Right ventricle myocardium inferior (tissue), 1 donor: ENCODE measurements at regions not wholly inside any gene's neighbourhood (a gene's known extent, or its start where the extent isn't known, plus 50 kb on each side); places are given as distances from the start of the nearest gene placed in this dataset.
"Not testable (repeated sequence)": the region's sequence is repeated elsewhere in the genome, so short reads cannot be mapped to it uniquely, and the experiment has no call there.

Experiments used
- ATAC-seq: fragments of 200-7000 bp; cut with Tn5 transposase; one replicate; pipeline ENCODE4 v1.9.1; 2020; ENCODE audit warnings: mild to moderate bottlenecking, moderate library complexity
- DNase-seq: peaks from one replicate; pipeline ENCODE4 v3.0.0; 2021; ENCODE audit errors: missing footprints
- intact Hi-C: fragments of 100-400 bp; cut with DNase I; formaldehyde crosslinking; loops from one replicate; pipeline ENCODE4 v1.11.0; 2022
- donor health status: DM: no; HTN: yes; CAD: no; lungs with severe emphysema.

GRCh38 chrX:73987166-73987565, 134.7 kb upstream of the XIST start:
- intact Hi-C loops: no loop called here
- no peak for ATAC-seq
- DNase-seq: no peak

DNA sequence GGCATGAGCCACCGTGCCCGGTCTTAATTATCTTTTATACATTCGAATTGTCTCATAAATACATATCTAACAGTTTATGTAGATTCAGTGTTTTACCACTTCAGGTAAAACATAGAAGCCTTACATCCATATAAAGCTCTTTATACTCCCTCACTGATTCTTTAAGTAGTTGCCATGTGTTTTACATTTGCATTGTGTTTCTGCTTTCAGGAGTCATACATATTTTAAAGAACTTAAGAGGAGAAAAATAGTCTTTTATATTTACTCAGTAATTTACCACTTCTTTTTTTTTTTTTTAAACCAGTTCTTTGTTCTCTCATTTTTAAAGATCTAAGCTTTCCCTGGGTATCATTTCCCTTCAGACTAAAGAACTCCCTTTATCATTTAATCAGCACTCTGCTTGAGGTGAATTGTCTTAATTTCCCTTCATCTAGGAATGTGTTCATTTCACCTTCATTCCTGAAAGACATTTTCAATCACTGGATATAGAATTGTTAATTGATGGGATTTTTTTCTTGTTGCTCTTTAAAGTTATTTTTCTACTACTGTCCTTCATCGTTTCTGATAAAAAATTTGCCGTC, 127.1 kb upstream of the XIST start:
- DNase-seq (no peak), ATAC-seq (no peak)
- intact Hi-C loops: no loop called here

GRCh38 chrX:73977542-73978169, 125.1 kb upstream of the XIST start:
- ATAC-seq (no peak), DNase-seq (no peak)
- intact Hi-C loops: no loop called here

DNA sequence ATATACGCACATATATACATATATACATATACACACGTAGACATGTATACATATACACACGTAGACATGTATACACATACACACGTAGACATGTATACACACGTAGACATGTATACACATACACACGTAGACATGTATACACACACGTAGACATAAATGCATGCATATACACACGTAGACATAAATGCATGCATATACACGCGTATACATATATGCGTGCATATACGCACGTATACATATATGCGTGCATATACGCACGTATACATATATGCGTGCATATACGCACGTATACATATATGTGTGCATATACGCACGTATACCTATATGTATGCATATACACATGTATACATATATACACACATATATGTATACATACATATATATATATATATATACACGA, 114.9 kb upstream of the XIST start:
- DNase-seq, ATAC-seq, intact Hi-C loops: not testable (repeated sequence)

DNA sequence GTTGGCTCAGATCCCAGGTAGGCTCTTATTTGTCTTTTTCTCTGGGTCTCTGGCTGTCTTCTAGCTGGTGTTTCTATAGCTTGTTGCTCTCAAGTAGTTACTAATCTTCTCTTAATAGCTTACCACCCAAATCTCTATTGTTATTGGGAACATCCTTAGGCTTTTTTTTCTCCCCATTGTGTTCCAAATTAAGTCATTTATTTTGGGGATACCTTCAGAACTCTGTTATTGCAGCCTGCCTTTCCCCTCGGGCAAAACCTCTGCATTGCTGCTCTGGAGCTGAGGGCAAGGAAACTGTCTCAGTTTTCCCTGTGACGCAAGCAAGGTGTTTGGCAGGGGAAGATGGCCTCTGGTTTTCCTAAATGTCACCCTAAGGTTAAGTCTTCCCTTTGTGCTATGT, 113.3 kb upstream of the XIST start:
- DNase-seq: no peak
- intact Hi-C loops: no loop called here

DNA sequence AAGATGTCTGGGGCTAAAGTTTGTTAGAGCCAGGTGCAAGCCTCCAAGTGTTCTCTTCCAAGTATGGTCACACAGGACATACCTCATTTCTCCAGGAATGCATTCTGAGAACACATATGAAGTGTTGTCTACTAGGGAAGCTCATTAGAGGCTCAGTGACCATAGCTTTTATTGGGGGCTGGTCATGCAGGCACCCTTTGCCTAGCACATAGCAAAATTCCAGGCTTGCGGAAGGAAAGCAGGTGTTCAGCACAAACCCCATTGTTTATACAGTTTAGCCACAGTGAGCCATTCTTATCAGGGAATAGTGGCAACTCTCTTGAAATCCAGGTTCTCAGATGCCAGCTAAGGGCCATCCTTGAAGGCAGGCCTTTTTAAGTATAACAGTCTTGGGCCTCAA, 112.1 kb upstream of the XIST start:
- intact Hi-C loops: no loop called here
- no peak for ATAC-seq

More for the DNA sequence above, 113.3 kb upstream of the XIST start:
- no peak for ATAC-seq

GRCh38 chrX:73963682-73964081, 111.2 kb upstream of the XIST start:
- no peak for DNase-seq
- peak; percentile 72 for ATAC-seq
- intact Hi-C loops: no loop called here

More for the DNA sequence above, 112.1 kb upstream of the XIST start:
- no peak for DNase-seq

DNA sequence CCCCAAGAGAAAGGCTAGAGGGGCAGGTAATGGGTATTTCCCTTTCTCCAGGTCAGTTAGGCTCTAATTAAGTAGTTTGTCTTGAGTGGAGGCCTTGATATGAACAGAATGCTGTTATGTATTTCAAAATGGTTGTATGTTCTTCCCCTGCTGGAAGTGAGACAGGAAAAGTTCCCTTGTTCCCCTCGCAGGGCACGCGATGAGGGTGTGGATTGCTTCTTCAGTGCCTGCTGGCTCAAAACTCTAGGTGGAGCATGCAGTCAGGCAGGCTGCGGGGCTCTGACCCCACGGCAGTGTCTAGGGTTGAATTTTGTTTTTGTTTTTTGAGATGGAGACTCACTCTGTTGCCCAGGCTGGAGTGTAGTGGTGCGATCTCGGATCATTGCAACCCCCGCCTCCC, 110.4 kb upstream of the XIST start:
- intact Hi-C loops: no loop called here

GRCh38 chrX:73961867-73962266, 109.4 kb upstream of the XIST start:
- intact Hi-C loops, DNase-seq, ATAC-seq: not testable (repeated sequence)

More for the DNA sequence above, 110.4 kb upstream of the XIST start:
- DNase-seq (no peak), ATAC-seq (no peak)

DNA sequence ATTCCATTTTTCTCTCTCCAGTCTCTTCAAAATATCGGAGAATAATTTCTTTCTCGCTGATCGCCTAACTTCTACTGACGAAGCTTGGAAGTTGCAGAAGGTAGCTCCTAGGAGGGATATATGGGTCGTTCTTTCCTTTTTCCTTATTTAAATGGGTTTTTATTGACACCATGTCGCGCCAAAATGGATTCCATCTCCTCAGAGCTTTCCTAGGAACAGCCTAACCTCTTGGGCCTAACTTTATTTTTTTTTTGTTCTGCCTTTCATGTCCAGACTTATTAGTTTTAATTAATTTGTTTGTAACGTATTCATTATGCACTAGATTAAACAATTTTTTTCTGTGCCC, 92.0 kb upstream of the XIST start:
- DNase-seq (no peak), ATAC-seq (no peak)
- intact Hi-C loops: no loop called here

DNA sequence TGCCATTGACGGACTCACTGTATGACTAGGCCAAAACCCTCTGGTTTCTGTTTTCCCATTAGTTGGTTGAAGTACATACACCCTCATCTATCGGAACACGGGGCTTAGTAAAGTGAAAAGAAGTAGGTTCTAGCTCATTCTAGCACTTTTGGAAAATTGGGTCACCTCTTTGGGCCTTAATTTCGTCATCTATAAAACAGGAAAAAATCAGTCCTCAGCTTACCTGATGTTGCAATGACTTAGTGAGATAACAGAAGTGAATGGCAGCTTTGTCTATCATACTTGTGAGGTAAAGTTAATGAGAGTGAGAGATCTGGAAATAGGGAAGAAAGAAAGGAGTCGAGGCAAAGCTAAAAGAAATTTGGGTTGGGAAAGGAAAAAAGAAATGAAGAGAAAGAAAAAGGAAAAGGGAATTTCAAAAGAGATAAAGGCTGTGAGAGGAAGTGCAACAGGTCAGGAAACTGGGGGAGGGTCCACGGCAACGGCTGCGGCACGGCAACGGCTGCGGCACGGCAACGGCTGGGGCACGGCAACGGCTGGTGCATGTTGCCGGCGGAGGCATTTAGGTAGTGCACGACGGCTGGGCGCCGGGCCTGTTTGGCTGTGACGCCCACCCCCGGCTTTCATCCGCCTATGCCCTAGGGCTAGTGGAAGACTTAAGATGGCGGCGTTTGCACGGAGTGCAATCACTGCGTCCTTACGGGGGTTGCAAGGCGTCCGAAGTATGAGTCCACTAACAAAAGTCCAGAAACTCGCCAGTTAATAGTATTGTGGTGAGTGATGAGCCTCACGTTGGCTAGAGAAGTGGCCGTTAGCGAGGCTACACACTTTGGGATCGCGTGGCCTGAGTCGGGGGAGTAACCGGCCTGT, 91.4 kb upstream of the XIST start:
- ATAC-seq (peak; percentile 100), DNase-seq (peak; percentile 90)
- intact Hi-C loops: no loop called here

DNA sequence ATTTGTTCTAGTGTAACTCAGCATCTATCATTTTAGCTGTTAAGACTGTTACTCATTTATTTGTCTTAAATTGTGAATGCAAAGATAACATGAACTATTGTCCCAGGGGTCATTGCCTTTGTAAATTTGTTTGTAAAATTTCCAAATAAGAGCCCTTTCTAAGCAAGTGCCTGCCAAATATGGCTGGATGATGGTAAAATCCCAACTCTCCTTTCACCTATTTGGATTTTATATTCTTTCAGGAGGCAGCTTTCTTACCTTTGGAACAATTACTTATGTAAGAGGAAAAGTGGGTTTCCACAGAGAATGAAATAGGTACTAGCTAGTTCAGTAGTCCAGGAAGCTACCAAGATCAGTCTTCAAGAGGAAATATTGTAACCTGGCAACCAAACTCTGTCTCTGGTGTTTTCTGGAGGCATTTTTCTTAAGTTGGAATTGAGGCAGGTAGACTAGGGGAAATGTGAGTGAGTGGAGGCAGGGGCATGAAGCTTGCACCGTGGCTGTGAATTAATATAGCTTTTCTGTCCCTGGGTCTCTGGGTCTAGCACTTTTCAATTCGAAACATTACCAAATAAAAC, 88.5 kb upstream of the XIST start:
- DNase-seq (no peak), ATAC-seq (no peak)
- intact Hi-C loops: no loop called here

DNA sequence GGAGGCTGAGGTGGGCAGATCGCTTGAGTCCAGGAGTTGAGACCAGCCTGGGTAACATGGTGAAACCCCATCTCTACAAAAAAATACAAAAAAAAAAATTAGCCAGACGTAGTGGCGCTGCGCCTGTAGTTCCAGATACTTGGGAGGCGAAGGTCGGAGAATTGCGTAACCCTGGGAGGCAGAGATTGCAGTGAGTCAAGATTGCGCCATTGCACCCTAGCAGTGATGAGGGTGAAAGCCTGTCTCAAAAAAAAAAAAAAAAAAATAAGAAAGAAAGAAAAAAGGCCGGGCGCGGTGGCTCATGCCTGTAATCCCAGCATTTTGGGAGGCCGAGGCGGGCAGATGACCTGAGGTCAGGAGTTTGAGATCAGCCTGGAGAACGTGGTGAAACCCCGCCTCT, 85.3 kb upstream of the XIST start:
- ATAC-seq, DNase-seq, intact Hi-C loops: not testable (repeated sequence)

DNA sequence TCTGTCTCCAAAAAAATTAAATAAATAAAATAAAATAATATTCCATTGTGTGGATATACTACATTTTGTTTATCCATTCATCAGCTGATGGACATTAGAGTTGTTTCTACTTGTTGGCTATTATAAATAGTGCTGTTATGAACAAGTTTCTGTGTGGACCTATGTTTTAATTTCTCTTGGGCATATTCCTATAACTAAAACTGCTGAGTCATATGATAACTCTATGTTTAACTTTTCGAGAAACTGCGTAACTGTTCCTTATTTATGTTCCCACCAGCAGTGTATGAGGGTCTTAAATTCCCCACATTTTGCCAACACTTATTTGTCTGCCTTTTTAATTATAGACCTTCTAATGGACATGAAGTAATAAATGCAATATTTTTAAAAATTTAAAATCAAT, 80.0 kb upstream of the XIST start:
- intact Hi-C loops: no loop called here
- no peak for ATAC-seq
- DNase-seq: no peak

GRCh38 chrX:73930300-73930699, 77.8 kb upstream of the XIST start:
- ATAC-seq (no peak), DNase-seq (no peak)
- intact Hi-C loops: no loop called here

DNA sequence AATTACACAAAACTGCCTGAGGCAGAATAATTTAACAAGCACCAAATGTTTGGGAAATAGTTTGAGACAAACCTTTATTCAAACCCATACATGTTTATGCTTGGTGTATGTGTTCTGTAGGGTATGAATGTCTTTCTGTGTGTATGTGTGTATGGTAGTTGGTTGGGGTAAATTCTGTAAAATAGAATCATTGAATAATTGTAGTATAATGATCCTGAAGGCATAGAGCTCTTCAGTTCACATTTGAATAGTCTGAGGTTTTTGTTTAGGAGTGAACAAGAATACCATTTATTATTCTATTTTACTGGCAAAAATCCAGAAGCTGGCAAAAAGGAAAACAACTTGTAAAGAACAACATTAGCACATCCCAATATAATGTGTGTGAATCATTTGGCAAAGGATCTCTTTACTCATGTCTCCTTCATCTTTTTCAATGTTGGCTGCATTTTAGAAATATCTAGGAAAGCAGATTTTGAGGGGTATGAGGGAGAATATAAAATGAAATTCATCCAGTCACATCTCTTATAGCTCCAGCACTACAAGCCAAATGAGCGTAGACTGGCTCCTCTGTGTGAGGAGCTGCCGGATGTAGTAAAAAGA, 70.4 kb upstream of the XIST start:
- intact Hi-C loops: no loop called here
- DNase-seq: no peak
- no peak for ATAC-seq

DNA sequence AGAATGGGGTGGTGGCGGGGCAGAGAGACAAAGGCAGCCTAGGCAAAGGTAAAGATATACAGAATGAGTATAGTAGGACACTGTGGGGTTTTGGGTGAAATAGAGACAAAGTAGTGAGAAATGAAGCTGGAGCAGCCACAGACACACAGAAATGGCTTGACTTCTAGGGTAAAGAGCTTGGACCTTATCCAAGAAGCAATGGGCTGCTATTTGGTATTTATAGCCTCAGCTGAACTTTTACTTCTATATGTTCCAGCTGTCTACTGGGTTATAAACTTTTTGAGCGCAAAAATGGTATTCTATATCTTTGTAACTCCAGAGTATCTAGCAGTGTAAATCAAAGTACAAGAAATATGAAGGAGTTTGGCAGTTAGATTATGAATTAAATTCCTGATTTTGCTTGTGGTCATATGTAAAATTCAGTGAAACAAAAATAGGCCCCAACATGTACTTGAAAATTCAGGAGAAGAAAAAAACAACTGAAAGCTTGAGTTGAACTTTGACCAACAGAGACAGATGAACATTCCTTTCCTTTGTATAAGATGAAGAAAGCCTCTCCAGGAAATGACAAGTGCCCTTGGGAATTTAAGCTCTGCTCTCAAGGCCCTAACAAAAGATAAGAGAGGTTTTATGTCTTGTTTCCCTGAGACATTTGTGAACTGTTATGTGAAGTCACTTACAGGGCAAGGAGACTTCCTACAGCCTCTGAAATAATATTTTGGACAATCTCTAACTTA, 64.6 kb upstream of the XIST start:
- ATAC-seq: no peak
- intact Hi-C loops: no loop called here

GRCh38 chrX:73916489-73916888, 64.0 kb upstream of the XIST start:
- DNase-seq (no peak), ATAC-seq (no peak)
- intact Hi-C loops: no loop called here

More for the DNA sequence above, 64.6 kb upstream of the XIST start:
- no peak for DNase-seq

DNA sequence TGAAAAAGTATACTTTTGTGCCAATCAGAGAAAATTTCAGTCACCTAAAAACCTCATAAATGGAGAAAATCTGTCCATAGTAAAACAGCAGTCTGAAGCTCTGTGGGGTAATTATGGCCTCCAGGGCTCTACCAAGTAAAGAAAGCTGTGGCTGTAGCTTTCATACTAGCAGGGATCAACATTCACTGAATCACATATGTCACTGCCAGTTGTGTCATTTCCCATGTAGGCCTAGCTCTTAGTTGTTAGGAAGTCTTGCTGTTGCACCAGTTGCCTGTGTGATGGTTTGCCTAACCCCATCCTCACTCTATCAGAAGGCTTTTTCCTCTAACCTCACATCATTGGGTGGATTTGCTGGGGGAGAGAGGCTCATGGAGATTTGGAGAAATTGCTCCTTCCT, 62.3 kb upstream of the XIST start:
- intact Hi-C loops, ATAC-seq, DNase-seq: not testable (repeated sequence)
